HG03139 (cell line): ENCODE measurements at regions not wholly inside any gene's neighbourhood (a gene's known extent, or its start where the extent isn't known, plus 50 kb on each side); places are given as distances from the start of the nearest gene placed in this dataset.

ENCODE experiments used
- ATAC-seq: cut with Tn5 transposase; IDR thresholded peaks from one replicate; pipeline ENCODE4 v1.9.1; 2021; ENCODE audit not compliant: unreplicated experiment

DNA sequence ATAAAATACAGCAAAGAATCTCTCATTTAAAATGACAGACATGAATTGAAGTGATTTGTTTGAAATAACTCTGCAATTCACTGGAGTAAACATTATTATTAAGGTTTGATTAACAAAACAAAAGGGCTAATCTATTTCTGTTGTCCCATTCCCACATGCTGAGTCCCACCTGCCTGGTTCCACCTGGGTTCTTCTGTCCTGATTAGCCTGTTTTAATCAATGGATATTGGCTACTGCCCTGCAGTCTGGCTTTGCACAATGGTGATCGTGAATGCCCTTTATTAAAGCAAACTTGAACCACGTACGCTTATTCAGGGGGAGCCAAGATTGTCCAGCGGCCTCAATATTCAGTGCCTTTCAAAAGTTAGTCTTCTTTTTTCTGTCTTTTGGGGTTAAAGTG lies 72.8 kb upstream of the CDH19 start:
- ATAC-seq: no peak

GRCh38 chr18:66674286-66674685 lies 70.4 kb upstream of the CDH19 start:
- ATAC-seq: no peak

- no peak for ATAC-seq
Observed at GRCh38 chr18:66668706-66669105, 64.8 kb upstream of the CDH19 start.

DNA sequence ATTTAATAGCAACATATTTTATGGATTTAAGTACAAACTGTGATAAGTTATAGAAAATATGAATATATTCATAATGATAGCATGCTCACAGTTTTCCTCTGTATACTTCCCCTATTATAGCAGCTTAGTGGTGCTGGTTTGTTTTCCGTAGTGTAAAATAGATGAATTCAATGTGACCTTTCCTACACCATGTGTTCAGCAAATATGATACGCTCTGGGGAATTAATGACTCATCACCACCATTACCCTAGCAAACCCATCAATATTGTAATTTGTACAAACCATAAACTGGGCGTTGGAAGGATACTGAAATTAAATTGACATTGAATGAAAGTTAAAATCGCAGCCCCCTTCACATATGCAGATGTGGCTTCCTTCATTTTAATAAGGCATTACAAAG lies 58.7 kb upstream of the CDH19 start:
- no peak for ATAC-seq

GRCh38 chr18:66655407-66655806 lies 51.5 kb upstream of the CDH19 start:
- ATAC-seq: no peak
